ENCODE measurements at regions not wholly inside any gene's neighbourhood (a gene's known extent, or its start where the extent isn't known, plus 50 kb on each side); places are given as distances from the start of the nearest gene placed in this dataset.

- CTCF ChIA-PET = no interaction called here
- TF ChIP-seq CTCF (IDR thresholded peaks at IDR 0.05; ENCODE audit: insufficient read depth, low read depth, low read length) = no peak
- H3K4me3 ChIP-seq (ENCODE audit: low read depth, low read length) = no peak overlapping the region
- H3K27me3 ChIP-seq (ENCODE audit: control insufficient read depth, insufficient read depth, low read length) = no peaks in the 10 kb centered on the region
- DNase-seq (ENCODE audit: low read depth) = no peak
- POLR2A ChIA-PET = no interaction called here
- H3K36me3 ChIP-seq (ENCODE audit: control insufficient read depth, insufficient read depth, low read length) = no peaks in the 10 kb centered on the region
These were observed 388.9 kb downstream of the ZEB2 start for GRCh38 chr2:144131042-144131441.

GRCh38 chr2:144130551-144130950 is 389.4 kb downstream of the ZEB2 start:
- POLR2A ChIA-PET = no interaction called here
- no peaks in the 10 kb centered on the region for H3K36me3 ChIP-seq (ENCODE audit: control insufficient read depth, insufficient read depth, low read length)
- H3K4me3 ChIP-seq (ENCODE audit: low read depth, low read length) = no peak overlapping the region
- no peaks in the 10 kb centered on the region for H3K27me3 ChIP-seq (ENCODE audit: control insufficient read depth, insufficient read depth, low read length)
- CTCF ChIA-PET = no interaction called here
- no peak for DNase-seq (ENCODE audit: low read depth)
- no peak for TF ChIP-seq CTCF (IDR thresholded peaks at IDR 0.05; ENCODE audit: insufficient read depth, low read depth, low read length)

- POLR2A ChIA-PET = no interaction called here
These were observed 391.7 kb downstream of the ZEB2 start for GRCh38 chr2:144128130-144128746.

GRCh38 chr2:144127693-144128092 is 392.2 kb downstream of the ZEB2 start:
- CTCF ChIA-PET = no interaction called here
- no peaks in the 10 kb centered on the region for H3K27me3 ChIP-seq (ENCODE audit: control insufficient read depth, insufficient read depth, low read length)
- H3K36me3 ChIP-seq (ENCODE audit: control insufficient read depth, insufficient read depth, low read length) = no peaks in the 10 kb centered on the region
- no peak for DNase-seq (ENCODE audit: low read depth)
- no peak overlapping the region for H3K4me3 ChIP-seq (ENCODE audit: low read depth, low read length)
- no peak for TF ChIP-seq CTCF (IDR thresholded peaks at IDR 0.05; ENCODE audit: insufficient read depth, low read depth, low read length)
- POLR2A ChIA-PET = no interaction called here

More at GRCh38 chr2:144128130-144128746, 391.7 kb downstream of the ZEB2 start:
- no peak for DNase-seq (ENCODE audit: low read depth)
- TF ChIP-seq CTCF (IDR thresholded peaks at IDR 0.05; ENCODE audit: insufficient read depth, low read depth, low read length) = no peak
- Histone ChIP-seq H3K27me3 (ENCODE audit: control insufficient read depth, insufficient read depth, low read length) (no peaks in the 10 kb centered on the region), H3K36me3 (ENCODE audit: control insufficient read depth, insufficient read depth, low read length) (no peaks in the 10 kb centered on the region), H3K4me3 (ENCODE audit: low read depth, low read length) (no peak overlapping the region)
- CTCF ChIA-PET = no interaction called here

GRCh38 chr2:144126302-144126701 is 393.6 kb downstream of the ZEB2 start:
- Histone ChIP-seq H3K27me3 (ENCODE audit: control insufficient read depth, insufficient read depth, low read length) (no peaks in the 10 kb centered on the region), H3K4me3 (ENCODE audit: low read depth, low read length) (no peak overlapping the region), H3K36me3 (ENCODE audit: control insufficient read depth, insufficient read depth, low read length) (no peaks in the 10 kb centered on the region)
- no peak for DNase-seq (ENCODE audit: low read depth)
- POLR2A ChIA-PET = no interaction called here
- TF ChIP-seq CTCF (IDR thresholded peaks at IDR 0.05; ENCODE audit: insufficient read depth, low read depth, low read length) = no peak
- CTCF ChIA-PET = no interaction called here
